Endothelial cell of umbilical vein (primary cell): ENCODE measurements at regions not wholly inside any gene's neighbourhood (a gene's known extent, or its start where the extent isn't known, plus 50 kb on each side); places are given as distances from the start of the nearest gene placed in this dataset.

ENCODE experiments used
- TF ChIP-seq, protein P1 (sequence below), 2 donors: IDR thresholded peaks; 1 replicate in 1 of 2; 2 replicates in 1 of 2; pipeline ENCODE4 v1.5.1; 2011; ENCODE audit warnings: low read length in 2 of 2, mild to moderate bottlenecking in 2 of 2, moderate library complexity in 2 of 2, control low read depth in 1 of 2, inconsistent platforms in 1 of 2, low read depth in 1 of 2; ENCODE audit not compliant: insufficient read depth in 1 of 2; ENCODE audit errors: extremely low read depth in 1 of 2
- TF ChIP-seq, protein P2 (sequence below): IDR thresholded peaks from 2 replicates; pipeline ENCODE4 v1.6.1; 2011; ENCODE audit not compliant: insufficient read depth, insufficient read length

DNA sequence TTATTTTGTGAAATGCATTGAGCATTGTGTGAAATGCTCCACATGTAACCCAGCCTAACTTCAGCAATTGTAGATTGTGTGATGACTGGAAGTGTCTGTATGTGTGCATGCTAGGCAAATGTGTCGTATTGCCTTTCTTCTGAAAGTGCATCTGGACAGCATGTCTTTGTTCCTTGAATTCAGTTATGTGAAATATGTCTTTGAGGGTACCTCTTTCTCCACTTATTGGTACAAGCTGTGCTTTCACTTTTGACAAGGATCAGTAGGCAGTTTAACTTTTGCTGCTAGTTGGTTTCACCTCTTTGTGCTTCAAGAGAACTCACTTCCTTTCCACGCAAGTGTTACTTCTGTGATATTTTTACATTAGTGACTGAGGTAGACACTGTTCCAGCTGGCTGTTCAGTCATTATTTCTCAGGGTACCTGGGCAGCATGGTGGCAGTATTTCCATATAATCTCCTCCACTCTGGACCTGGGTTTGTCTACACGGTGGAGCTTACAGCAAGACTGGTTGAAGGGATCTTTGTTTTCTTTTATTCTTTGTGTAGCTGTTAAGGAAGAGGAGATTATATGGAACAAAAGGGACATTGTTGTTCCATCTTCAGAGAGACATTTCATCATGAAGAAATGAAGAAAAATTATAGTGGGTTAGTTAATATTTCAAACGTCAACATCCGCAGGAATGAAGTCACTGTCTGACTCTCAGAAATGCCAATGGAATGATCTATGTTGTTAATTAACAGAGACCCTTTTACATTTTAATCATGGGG lies 175.4 kb downstream of the UTRN start:
- TF ChIP-seq, protein P1, sequence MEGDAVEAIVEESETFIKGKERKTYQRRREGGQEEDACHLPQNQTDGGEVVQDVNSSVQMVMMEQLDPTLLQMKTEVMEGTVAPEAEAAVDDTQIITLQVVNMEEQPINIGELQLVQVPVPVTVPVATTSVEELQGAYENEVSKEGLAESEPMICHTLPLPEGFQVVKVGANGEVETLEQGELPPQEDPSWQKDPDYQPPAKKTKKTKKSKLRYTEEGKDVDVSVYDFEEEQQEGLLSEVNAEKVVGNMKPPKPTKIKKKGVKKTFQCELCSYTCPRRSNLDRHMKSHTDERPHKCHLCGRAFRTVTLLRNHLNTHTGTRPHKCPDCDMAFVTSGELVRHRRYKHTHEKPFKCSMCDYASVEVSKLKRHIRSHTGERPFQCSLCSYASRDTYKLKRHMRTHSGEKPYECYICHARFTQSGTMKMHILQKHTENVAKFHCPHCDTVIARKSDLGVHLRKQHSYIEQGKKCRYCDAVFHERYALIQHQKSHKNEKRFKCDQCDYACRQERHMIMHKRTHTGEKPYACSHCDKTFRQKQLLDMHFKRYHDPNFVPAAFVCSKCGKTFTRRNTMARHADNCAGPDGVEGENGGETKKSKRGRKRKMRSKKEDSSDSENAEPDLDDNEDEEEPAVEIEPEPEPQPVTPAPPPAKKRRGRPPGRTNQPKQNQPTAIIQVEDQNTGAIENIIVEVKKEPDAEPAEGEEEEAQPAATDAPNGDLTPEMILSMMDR (IDR thresholded peaks at IDR 0.05; ENCODE audit: extremely low read depth in 1 of 2, insufficient read depth in 1 of 2, low read depth in 1 of 2, low read length in 2 of 2) = no peak
- TF ChIP-seq, protein P2, sequence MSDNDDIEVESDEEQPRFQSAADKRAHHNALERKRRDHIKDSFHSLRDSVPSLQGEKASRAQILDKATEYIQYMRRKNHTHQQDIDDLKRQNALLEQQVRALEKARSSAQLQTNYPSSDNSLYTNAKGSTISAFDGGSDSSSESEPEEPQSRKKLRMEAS = no peak
